HFFc6 (cell line): ENCODE measurements at regions not wholly inside any gene's neighbourhood (a gene's known extent, or its start where the extent isn't known, plus 50 kb on each side); places are given as distances from the start of the nearest gene placed in this dataset.

Source experiments
- DNase-seq: peaks from one replicate; pipeline ENCODE4 v3.0.0-alpha.2; 2018
- H3K27ac Mint-ChIP-seq: 2 replicates; pipeline ENCODE4 v1.8.0; 2020; ENCODE audit warnings: mild to moderate bottlenecking, mixed read lengths
- H3K27me3 Mint-ChIP-seq: 2 replicates; pipeline ENCODE4 v1.8.0; 2021; ENCODE audit warnings: mild to moderate bottlenecking, moderate library complexity, mixed read lengths; ENCODE audit not compliant: insufficient read depth
- H3K36me3 Mint-ChIP-seq: 2 replicates; pipeline ENCODE4 v1.8.0; 2021; ENCODE audit warnings: low read depth, mixed read lengths
- H3K4me1 Mint-ChIP-seq: 2 replicates; pipeline ENCODE4 v1.8.0; 2020; ENCODE audit warnings: low read depth, mixed read lengths
- H3K4me3 Mint-ChIP-seq: 2 replicates; pipeline ENCODE4 v1.8.0; 2020; ENCODE audit warnings: mild to moderate bottlenecking, moderate library complexity, mixed read lengths
- H3K9me3 Mint-ChIP-seq: 2 replicates; pipeline ENCODE4 v1.8.0; 2020; ENCODE audit warnings: mild to moderate bottlenecking, mixed read lengths
- TF ChIP-seq, protein P1 (sequence below): fragments of 200-600 bp; sonication (generic); IDR thresholded peaks from 2 replicates; pipeline ENCODE4 v1.5.0; 2021; ENCODE audit warnings: antibody characterized with exemption, mild to moderate bottlenecking

DNA sequence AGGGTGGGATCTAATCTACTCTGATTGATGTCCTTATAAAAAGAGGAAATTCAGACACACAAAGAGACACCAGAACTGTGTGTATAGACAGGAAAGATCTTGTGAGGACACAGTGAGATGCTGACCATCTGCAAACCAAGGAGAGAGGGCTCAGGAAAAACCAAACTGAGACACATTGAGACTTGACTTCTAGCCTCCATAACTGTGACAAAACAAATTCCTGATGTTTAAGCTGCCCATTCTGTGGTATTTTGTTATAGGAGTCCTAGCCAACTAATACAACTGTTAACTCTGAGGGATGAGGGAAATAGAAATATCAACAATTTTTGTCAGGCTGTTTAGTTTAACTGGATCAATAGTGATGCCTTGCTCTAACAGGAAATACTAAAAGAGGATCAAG, 93.4 kb upstream of the COL3A1 start:
- TF ChIP-seq, protein P1, sequence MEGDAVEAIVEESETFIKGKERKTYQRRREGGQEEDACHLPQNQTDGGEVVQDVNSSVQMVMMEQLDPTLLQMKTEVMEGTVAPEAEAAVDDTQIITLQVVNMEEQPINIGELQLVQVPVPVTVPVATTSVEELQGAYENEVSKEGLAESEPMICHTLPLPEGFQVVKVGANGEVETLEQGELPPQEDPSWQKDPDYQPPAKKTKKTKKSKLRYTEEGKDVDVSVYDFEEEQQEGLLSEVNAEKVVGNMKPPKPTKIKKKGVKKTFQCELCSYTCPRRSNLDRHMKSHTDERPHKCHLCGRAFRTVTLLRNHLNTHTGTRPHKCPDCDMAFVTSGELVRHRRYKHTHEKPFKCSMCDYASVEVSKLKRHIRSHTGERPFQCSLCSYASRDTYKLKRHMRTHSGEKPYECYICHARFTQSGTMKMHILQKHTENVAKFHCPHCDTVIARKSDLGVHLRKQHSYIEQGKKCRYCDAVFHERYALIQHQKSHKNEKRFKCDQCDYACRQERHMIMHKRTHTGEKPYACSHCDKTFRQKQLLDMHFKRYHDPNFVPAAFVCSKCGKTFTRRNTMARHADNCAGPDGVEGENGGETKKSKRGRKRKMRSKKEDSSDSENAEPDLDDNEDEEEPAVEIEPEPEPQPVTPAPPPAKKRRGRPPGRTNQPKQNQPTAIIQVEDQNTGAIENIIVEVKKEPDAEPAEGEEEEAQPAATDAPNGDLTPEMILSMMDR = no peak
- Mint-ChIP-seq H3K9me3 (no peaks in the 10 kb centered on the region; the same call in 1 of the 2 replicates), H3K4me3 (no peak overlapping the region), H3K27me3 (no peaks in the 10 kb centered on the region), H3K36me3 (no peaks in the 10 kb centered on the region), H3K4me1 (peaks cover 16% of the 10 kb centered on the region), H3K27ac (no peak overlapping the region)
- DNase-seq = no peak

DNA sequence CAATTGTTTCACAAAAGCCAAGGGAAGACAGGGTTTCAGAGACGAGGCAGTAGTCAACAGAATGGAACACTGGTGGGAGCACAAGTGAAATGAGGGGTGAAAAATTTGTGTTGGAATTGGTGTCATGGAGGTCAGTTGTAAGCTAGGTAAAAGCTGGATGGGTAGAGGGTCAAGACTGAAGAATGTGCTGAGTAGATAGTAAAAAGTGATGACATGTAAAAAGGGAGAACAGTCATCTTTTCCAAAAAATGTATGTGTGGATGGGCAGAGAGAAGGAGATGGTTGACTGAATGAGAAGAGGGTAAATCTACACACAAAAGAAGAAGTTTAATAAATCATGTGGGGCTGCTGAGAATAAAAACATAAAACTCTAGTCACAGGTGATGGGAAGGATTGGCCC, 92.7 kb upstream of the COL3A1 start:
- Mint-ChIP-seq H3K4me1 (peaks cover 16% of the 10 kb centered on the region), H3K9me3 (no peaks in the 10 kb centered on the region; the same call in 1 of the 2 replicates), H3K4me3 (no peak overlapping the region), H3K27ac (no peak overlapping the region), H3K36me3 (no peaks in the 10 kb centered on the region), H3K27me3 (no peaks in the 10 kb centered on the region)
- DNase-seq = no peak
- TF ChIP-seq, protein P1 = no peak

DNA sequence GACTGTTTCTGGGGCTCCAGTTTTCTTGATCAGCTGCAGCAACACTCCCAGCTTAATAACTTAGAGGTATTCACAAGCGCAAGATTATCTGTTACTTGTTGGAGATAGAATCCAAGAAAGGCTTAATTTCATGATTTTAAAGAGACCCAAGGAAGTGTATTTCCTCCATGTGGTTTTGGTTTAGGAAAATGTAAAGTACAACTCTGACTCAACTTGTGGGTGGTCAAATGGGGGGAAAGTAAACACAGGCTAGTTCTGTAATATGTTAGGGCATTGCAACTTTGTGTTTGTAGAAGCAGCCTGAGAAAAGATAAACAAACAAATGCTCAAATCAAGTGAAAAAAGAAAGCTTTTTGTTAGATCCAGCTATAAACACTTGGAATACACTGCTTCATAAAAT, 90.1 kb upstream of the COL3A1 start:
- Mint-ChIP-seq H3K4me3 (peak overlapping the region; percentile 44), H3K27me3 (no peaks in the 10 kb centered on the region), H3K9me3 (peaks cover 7% of the 10 kb centered on the region), H3K4me1 (peaks cover 10% of the 10 kb centered on the region), H3K27ac (peak overlapping the region; percentile 60), H3K36me3 (peaks cover 10% of the 10 kb centered on the region)
- TF ChIP-seq, protein P1 = no peak
- peak; percentile 10 for DNase-seq

DNA sequence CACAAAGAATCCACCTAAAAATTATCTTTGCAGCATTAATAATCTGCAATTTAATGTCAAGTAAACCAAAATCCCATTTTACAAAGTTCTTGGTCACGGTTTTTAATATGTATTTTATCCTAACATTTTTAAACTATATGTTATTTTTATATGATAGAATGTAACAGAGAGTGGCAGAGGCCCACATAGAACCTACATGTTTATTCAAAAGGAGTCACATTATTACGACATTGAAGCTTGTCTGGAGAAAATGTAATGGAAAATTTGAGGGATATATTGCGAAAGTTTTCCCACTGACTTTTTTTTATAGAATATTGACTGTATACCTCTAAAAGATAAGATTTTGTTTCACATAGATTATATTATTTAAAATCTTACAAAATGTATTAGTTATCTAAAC, 89.7 kb upstream of the COL3A1 start:
- DNase-seq = no peak
- Mint-ChIP-seq H3K4me3 (no peak overlapping the region), H3K4me1 (peaks cover 10% of the 10 kb centered on the region), H3K36me3 (peaks cover 15% of the 10 kb centered on the region), H3K27me3 (no peaks in the 10 kb centered on the region), H3K9me3 (peaks cover 12% of the 10 kb centered on the region), H3K27ac (no peak overlapping the region)
- TF ChIP-seq, protein P1 = no peak

DNA sequence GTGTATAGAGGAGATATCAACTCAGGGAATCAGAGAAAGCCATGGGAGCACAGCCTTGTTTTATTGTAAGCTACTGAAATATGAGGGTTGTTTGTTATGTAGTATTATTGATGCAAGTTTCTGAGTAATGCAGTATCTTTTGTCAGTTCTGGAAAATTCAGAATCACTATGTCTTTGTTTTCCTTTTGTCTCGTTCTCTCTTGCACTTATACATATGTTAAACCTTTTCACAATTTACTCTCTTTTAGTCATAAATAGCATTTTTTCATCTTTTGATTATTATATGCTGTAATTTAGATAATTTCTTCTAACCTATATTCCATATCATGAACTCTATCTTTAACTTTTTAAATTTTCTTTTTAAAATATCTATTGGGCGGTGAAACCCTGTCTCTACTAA, 85.0 kb upstream of the COL3A1 start:
- DNase-seq = no peak
- peaks cover 21% of the 10 kb centered on the region for H3K36me3 Mint-ChIP-seq
- H3K4me1 Mint-ChIP-seq = peaks cover 4% of the 10 kb centered on the region
- TF ChIP-seq, protein P1 = no peak
- H3K9me3 Mint-ChIP-seq = peaks cover 20% of the 10 kb centered on the region
- no peaks in the 10 kb centered on the region for H3K27me3 Mint-ChIP-seq
- no peak overlapping the region for H3K27ac Mint-ChIP-seq
- no peak overlapping the region for H3K4me3 Mint-ChIP-seq

DNA sequence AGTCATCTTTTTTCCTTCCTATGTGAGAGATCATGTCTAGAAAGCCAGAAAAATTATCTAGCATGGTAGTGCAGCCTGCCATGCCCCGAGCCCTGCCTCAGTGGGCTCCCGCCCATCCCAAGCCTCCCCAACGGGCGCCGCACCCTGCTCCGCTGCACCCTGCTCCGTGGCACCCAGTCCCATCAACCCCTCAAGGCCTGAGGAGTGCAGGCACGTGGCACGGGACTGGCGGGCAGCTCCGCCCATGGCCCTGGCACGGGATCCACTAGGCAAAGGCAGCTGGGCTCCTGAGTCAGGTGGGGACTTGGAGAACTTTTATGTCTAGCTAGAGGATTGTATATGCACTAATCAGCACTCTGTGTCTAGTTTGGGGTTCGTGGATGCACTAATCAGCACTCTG, 83.4 kb upstream of the COL3A1 start:
- peaks cover 20% of the 10 kb centered on the region for H3K9me3 Mint-ChIP-seq
- H3K4me1 Mint-ChIP-seq = no peaks in the 10 kb centered on the region
- H3K36me3 Mint-ChIP-seq = peaks cover 21% of the 10 kb centered on the region
- H3K27ac Mint-ChIP-seq = no peak overlapping the region
- DNase-seq = no peak
- no peaks in the 10 kb centered on the region for H3K27me3 Mint-ChIP-seq
- TF ChIP-seq, protein P1 = no peak
- no peak overlapping the region for H3K4me3 Mint-ChIP-seq
